Omental fat pad (tissue), 3 donors: ENCODE measurements at regions not wholly inside any gene's neighbourhood (a gene's known extent, or its start where the extent isn't known, plus 50 kb on each side); places are given as distances from the start of the nearest gene placed in this dataset.

Experiments used
- ATAC-seq: fragments of 150-250 bp; one replicate; pipeline ENCODE4 v1.9.1; 2016; ENCODE audit warnings: mild to moderate bottlenecking, moderate library complexity; ENCODE audit not compliant: low FRiP score
- DNase-seq: peaks from one replicate; pipeline ENCODE4 v3.0.0-alpha.2; 2019; ENCODE audit warnings: low spot score
- TF ChIP-seq, protein P1 (sequence below), 3 donors: fragments of 450-650 bp; IDR thresholded peaks; one replicate each; pipeline ENCODE4 v1.5.1; 2016 to 2017; ENCODE audit warnings: antibody characterized with exemption in 3 of 3, mild to moderate bottlenecking in 3 of 3, moderate library complexity in 2 of 3

DNA sequence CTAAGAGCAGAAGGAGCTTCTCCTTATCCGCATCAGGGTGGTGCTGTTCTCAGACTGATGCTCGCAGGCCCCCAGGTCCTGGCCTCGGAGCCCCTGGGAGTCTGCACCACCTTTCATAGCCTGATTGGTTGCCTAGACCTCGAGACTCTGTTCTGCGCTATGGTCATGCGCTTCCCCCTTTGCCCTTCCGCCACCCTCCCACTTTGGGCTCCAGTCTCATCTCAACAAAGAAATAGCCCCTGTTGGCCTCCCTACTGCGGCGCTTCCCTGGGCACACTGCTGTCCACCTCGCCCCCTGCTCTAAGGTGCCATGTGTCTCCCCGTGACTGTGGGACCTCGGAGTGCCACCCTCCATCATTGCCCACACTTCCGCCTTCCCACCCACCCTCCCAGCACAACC lies 102.9 kb upstream of the TWIST2 start:
- TF ChIP-seq, protein P1, sequence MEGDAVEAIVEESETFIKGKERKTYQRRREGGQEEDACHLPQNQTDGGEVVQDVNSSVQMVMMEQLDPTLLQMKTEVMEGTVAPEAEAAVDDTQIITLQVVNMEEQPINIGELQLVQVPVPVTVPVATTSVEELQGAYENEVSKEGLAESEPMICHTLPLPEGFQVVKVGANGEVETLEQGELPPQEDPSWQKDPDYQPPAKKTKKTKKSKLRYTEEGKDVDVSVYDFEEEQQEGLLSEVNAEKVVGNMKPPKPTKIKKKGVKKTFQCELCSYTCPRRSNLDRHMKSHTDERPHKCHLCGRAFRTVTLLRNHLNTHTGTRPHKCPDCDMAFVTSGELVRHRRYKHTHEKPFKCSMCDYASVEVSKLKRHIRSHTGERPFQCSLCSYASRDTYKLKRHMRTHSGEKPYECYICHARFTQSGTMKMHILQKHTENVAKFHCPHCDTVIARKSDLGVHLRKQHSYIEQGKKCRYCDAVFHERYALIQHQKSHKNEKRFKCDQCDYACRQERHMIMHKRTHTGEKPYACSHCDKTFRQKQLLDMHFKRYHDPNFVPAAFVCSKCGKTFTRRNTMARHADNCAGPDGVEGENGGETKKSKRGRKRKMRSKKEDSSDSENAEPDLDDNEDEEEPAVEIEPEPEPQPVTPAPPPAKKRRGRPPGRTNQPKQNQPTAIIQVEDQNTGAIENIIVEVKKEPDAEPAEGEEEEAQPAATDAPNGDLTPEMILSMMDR (IDR thresholded peaks at IDR 0.05), result no peak
- no peak for ATAC-seq
- DNase-seq, result no peak

DNA sequence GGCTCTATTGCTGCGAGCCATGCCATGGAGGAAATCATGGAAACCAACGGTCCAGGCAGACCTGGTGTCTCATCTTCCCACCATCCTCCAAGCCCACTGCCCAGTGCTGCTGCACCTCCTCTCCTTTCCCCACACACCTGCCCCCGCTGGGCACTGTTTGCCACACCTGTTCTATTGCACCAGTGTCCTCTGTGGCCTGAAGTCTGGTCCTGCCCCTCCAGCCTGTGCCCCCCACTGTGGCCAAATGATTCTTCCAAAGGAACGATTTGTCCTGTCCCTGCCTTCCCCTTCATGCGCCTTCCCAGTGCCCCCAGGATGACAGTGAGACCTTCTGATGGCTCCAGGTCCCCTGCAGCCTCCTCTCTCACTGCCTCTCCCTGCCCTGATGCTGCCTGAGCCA lies 101.9 kb upstream of the TWIST2 start:
- no peak for DNase-seq
- no peak for ATAC-seq
- TF ChIP-seq, protein P1 (IDR thresholded peaks at IDR 0.05), result no peak

DNA sequence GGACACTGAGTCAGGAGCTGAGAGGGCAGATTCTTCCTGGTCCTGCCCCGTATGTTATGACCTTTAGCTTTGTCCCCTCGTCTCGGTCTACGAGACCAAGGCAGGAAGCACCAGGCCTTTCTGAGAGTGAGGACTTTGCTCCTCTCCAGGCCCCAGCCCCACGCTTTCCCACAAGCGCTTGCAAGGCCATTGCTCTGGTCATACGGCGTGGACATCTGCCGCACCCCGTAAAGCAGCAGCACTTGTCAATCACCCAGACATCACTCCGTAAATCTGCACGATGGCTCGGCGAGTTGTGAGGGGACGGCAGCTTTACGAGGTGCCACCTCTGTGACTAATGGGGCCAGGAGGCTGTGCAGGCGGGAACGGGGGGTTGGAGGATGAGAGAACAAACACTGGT lies 100.8 kb upstream of the TWIST2 start:
- TF ChIP-seq, protein P1 (IDR thresholded peaks at IDR 0.05), result no peak
- no peak for ATAC-seq
- DNase-seq, result no peak

DNA sequence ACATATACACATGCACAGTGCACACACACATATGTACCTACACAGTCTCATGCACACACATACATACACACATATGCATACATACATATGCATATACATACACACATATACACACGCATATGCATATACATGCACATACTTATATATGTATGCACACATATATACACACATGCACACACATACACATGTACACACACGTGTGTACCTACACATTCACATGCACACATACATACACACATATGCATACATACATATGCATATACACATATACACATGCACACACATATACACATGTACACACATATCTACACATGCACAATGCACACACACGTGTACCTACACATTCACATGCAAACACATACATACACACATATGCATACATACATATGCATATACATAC lies 100.3 kb upstream of the TWIST2 start:
- TF ChIP-seq, protein P1 (IDR thresholded peaks at IDR 0.05), result no peak
- no peak for DNase-seq
- ATAC-seq, result no peak

DNA sequence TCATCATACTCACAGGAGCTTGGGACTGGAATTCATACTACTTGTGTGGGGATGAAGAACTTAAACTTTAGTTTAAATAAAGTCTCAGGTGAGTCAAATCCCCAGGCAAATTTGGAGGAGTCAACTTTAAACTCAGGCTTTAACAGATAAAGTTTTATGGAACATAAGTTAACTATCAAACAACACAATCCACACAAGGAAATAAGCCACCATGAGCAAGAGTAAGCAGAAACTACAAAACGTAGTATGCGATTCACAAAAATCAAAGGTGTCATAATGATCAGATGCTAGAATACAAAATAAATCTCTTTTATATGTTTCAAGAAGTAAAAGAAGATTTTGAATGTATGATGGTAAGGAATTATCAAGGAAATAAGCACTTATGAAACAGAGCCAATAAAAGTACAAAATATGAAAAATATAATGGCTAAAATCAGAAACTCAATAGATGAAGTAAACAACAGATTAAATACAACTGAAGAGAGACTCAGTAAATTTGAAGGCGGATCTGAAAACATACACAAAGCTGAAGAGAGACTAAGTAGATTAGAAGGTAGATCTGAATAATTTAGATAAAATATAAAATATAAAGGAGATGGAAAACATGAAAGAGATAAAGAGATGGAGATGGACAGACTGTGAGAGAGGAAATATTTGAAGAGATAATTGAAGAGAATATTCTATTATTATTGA lies 97.5 kb upstream of the TWIST2 start:
- TF ChIP-seq, protein P1 (IDR thresholded peaks at IDR 0.05), result no peak

DNA sequence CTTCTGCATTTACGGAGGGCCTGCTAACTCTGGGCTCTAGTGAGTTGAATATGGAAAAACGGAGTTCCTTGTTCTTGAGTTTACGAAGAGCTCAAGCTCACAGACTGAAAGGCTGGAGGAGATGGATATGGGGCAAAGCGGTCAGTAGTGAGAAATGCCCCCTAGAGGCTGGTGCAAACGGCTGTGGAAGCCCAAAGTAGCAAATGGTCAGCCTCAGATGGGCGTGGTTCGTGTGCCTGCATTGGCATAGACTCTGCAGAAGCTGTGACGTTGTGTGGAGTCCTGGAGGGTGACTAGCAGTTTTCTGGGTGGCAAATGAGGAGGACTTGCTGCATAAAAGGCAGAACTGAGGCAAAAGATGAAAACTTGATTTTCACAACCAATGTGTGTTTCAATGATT lies 93.6 kb upstream of the TWIST2 start:
- ATAC-seq (no peak), DNase-seq (no peak)
- TF ChIP-seq, protein P1 (IDR thresholded peaks at IDR 0.05), result no peak

More for the DNA sequence above, 97.5 kb upstream of the TWIST2 start:
- ATAC-seq (no peak), DNase-seq (no peak)

DNA sequence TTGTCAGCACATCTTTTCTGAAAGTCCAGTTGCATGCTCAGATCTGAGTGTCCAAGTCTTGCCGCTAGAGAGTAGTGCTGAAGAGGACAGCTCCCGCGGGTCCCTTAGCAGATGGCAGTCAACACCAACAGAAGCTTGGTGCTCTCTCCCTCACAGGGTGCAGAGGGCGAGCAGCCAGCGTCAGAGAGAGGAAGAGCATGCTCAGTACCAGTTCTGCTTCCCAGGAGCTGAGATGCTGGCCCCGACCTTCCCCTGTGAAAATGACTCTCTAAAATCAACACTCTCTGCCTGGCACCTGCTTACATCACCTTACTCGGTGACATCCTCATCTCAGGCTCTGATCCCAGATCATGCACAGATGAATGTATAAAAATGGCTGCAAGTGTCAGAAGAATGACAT lies 86.0 kb upstream of the TWIST2 start:
- ATAC-seq, result no peak
- TF ChIP-seq, protein P1 (IDR thresholded peaks at IDR 0.05), result no peak
- no peak for DNase-seq
